PC-9 (cell line): ENCODE measurements at regions not wholly inside any gene's neighbourhood (a gene's known extent, or its start where the extent isn't known, plus 50 kb on each side); places are given as distances from the start of the nearest gene placed in this dataset.

Experiments used
- BruUV-seq: library from RNA; stranded (reverse); fragments of 400-500 nt; replicated peaks from 2 replicates; lab custom pipeline; 2021; lab: Mats Ljungman, UMichigan
- CTCF ChIA-PET: fragments of 300-600 bp; sonication (Branson Sonifier 250); formaldehyde crosslinking; loops from one replicate; lab custom pipeline; 2022; ENCODE audit warnings: antibody characterized with exemption; lab: Charles Lee
- POLR2A ChIA-PET: fragments of 300-600 bp; sonication (Branson Sonifier 250); formaldehyde crosslinking; loops from one replicate; lab custom pipeline; 2022; ENCODE audit warnings: antibody characterized with exemption; ENCODE audit not compliant: unreplicated experiment; lab: Charles Lee
- DNase-seq, 2 experiments: peaks; one replicate each; pipeline versions ENCODE4 v3.0.0 to v3.0.0-alpha.2; 2015 to 2022; ENCODE audit warnings: mixed read lengths in 1 of 2
- H2AFZ ChIP-seq: fragments of 200-600 bp; sonication (generic); 2 replicates; pipeline ENCODE4 v1.8.1; 2017; ENCODE audit warnings: antibody characterized with exemption
- H3F3A ChIP-seq: fragments of 200-600 bp; sonication (generic); 2 replicates; pipeline ENCODE4 v1.8.1; 2017; ENCODE audit warnings: antibody characterized with exemption, mild to moderate bottlenecking, low read depth; ENCODE audit not compliant: insufficient read depth
- H3K27ac ChIP-seq: fragments of 200-600 bp; sonication (generic); 2 replicates; pipeline ENCODE4 v1.6.1; 2016; ENCODE audit warnings: mixed run types
- H3K27me3 ChIP-seq: fragments of 200-600 bp; sonication (generic); 2 replicates; pipeline ENCODE4 v1.6.1; 2016; ENCODE audit warnings: low read depth, mixed run types; ENCODE audit not compliant: insufficient read depth
- H3K36me3 ChIP-seq: fragments of 200-600 bp; sonication (generic); 2 replicates; pipeline ENCODE4 v1.6.1; 2016; ENCODE audit warnings: low read depth, mixed run types
- H3K4me1 ChIP-seq: fragments of 200-600 bp; sonication (generic); replicated peaks from 2 replicates; pipeline ENCODE4 v1.6.1; 2016; ENCODE audit warnings: mixed run types; ENCODE audit not compliant: insufficient read depth
- H3K4me2 ChIP-seq: fragments of 200-600 bp; sonication (generic); 2 replicates; pipeline ENCODE4 v1.6.1; 2017; ENCODE audit warnings: mixed run types
- H3K4me3 ChIP-seq: fragments of 200-600 bp; sonication (generic); 2 replicates; pipeline ENCODE4 v1.6.1; 2016; ENCODE audit warnings: mixed run types
- H3K79me2 ChIP-seq: fragments of 200-600 bp; sonication (generic); 2 replicates; pipeline ENCODE4 v1.6.1; 2017; ENCODE audit warnings: low read depth, mixed run types
- H3K9me2 ChIP-seq: fragments of 200-600 bp; sonication (generic); 2 replicates; pipeline ENCODE4 v1.8.1; 2017; ENCODE audit warnings: mild to moderate bottlenecking; ENCODE audit not compliant: insufficient read depth
- H3K9me3 ChIP-seq: fragments of 200-600 bp; sonication (generic); 2 replicates; pipeline ENCODE4 v1.8.1; 2016; ENCODE audit warnings: low read depth; ENCODE audit not compliant: insufficient read depth
- H4K20me1 ChIP-seq: fragments of 200-600 bp; sonication (generic); 2 replicates; pipeline ENCODE4 v1.8.1; 2017; ENCODE audit not compliant: insufficient read depth
- CTCF ChIP-seq: fragments of 200-600 bp; sonication (generic); conservative IDR thresholded peaks from 2 replicates; pipeline ENCODE4 v1.6.1; 2017; ENCODE audit warnings: mixed run types, antibody characterized with exemption, mild to moderate bottlenecking, moderate library complexity
- EZH2 ChIP-seq: fragments of 200-600 bp; sonication (generic); IDR thresholded peaks from 2 replicates; pipeline ENCODE4 v1.8.0; 2017; ENCODE audit warnings: antibody characterized with exemption, low read depth
- intact Hi-C: fragments of 100-400 bp; cut with micrococcal nuclease; formaldehyde crosslinking; loops from one replicate; pipeline ENCODE4 v1.10.0; 2022; ENCODE audit not compliant: unreplicated experiment

- Histone ChIP-seq H4K20me1 (no peaks in the 10 kb centered on the region), H3K4me3 (no peak overlapping the region), H3K79me2 (no peaks in the 10 kb centered on the region), H3K4me2 (no peak overlapping the region), H3K9me3 (no peaks in the 10 kb centered on the region), H3K27me3 (peaks cover 25% of the 10 kb centered on the region), H2AFZ (no peak overlapping the region), H3K27ac (no peak overlapping the region), H3K9me2 (no peaks in the 10 kb centered on the region), H3K36me3 (no peaks in the 10 kb centered on the region), H3F3A (no peaks in the 10 kb centered on the region), H3K4me1 (no peaks in the 10 kb centered on the region)
- intact Hi-C loops = no loop called here
- DNase-seq = no peak
- BruUV-seq = no TSS peak
- ChIA-PET CTCF (no interaction called here), POLR2A (no interaction called here)
- TF ChIP-seq CTCF (no peak), EZH2 (no peak)
These were observed 84.1 kb upstream of the TBX3 start for GRCh38 chr12:114767906-114768722.

- Histone ChIP-seq H3K9me3 (no peaks in the 10 kb centered on the region), H3K36me3 (no peaks in the 10 kb centered on the region), H3K4me2 (no peak overlapping the region), H2AFZ (no peak overlapping the region), H3F3A (no peaks in the 10 kb centered on the region), H3K9me2 (no peaks in the 10 kb centered on the region), H3K79me2 (no peaks in the 10 kb centered on the region), H3K4me3 (no peak overlapping the region), H3K4me1 (no peaks in the 10 kb centered on the region), H4K20me1 (no peaks in the 10 kb centered on the region), H3K27ac (no peak overlapping the region), H3K27me3 (peaks cover 25% of the 10 kb centered on the region)
- BruUV-seq = no TSS peak
- POLR2A ChIA-PET = no interaction called here
- TF ChIP-seq EZH2 (no peak), CTCF (no peak)
- CTCF ChIA-PET = no interaction called here
- DNase-seq = no peak
- intact Hi-C loops = no loop called here
These were observed 83.2 kb upstream of the TBX3 start for GRCh38 chr12:114767084-114767760.

- H3K9me2 ChIP-seq = no peaks in the 10 kb centered on the region
- H3K9me3 ChIP-seq = no peaks in the 10 kb centered on the region
- ChIA-PET POLR2A (no interaction called here), CTCF (no interaction called here)
- no peak overlapping the region for H3K4me2 ChIP-seq
- no peak for TF ChIP-seq EZH2
- no peak for TF ChIP-seq CTCF
- H2AFZ ChIP-seq = no peak overlapping the region
- H3K27me3 ChIP-seq = peaks cover 25% of the 10 kb centered on the region
- no peak for DNase-seq
- H4K20me1 ChIP-seq = no peaks in the 10 kb centered on the region
- no peaks in the 10 kb centered on the region for H3K4me1 ChIP-seq
- no peak overlapping the region for H3K27ac ChIP-seq
- no peak overlapping the region for H3K4me3 ChIP-seq
- H3F3A ChIP-seq = no peaks in the 10 kb centered on the region
- no peaks in the 10 kb centered on the region for H3K79me2 ChIP-seq
- no TSS peak for BruUV-seq
- no peaks in the 10 kb centered on the region for H3K36me3 ChIP-seq
- intact Hi-C loops = no loop called here
These were observed 82.2 kb upstream of the TBX3 start for GRCh38 chr12:114765960-114766691.
